ENCODE measurements at regions not wholly inside any gene's neighbourhood (a gene's known extent, or its start where the extent isn't known, plus 50 kb on each side); places are given as distances from the start of the nearest gene placed in this dataset.

- Histone ChIP-seq H3K36me3 (ENCODE audit: control insufficient read depth, insufficient read depth, low read length) (no peaks in the 10 kb centered on the region), H3K27me3 (ENCODE audit: control insufficient read depth, insufficient read depth, low read length) (no peaks in the 10 kb centered on the region), H3K4me1 (ENCODE audit: control insufficient read depth, insufficient read depth, low read length) (no peaks in the 10 kb centered on the region), H3K9me3 (ENCODE audit: control insufficient read depth, low read length) (no peaks in the 10 kb centered on the region), H3K9ac (ENCODE audit: low read length) (no peak overlapping the region), H3K4me3 (ENCODE audit: low read length) (no peak overlapping the region)
Measured at GRCh38 chr10:108384378-108384777, 1219.9 kb upstream of the SORCS1 start.

GRCh38 chr10:108378779-108379178 is 1214.3 kb upstream of the SORCS1 start:
- Histone ChIP-seq H3K36me3 (ENCODE audit: control insufficient read depth, insufficient read depth, low read length) (no peaks in the 10 kb centered on the region), H3K9ac (ENCODE audit: low read length) (no peak overlapping the region), H3K4me3 (ENCODE audit: low read length) (no peak overlapping the region), H3K9me3 (ENCODE audit: control insufficient read depth, low read length) (no peaks in the 10 kb centered on the region), H3K27me3 (ENCODE audit: control insufficient read depth, insufficient read depth, low read length) (no peaks in the 10 kb centered on the region), H3K4me1 (ENCODE audit: control insufficient read depth, insufficient read depth, low read length) (no peaks in the 10 kb centered on the region)

GRCh38 chr10:108375691-108376090 is 1211.2 kb upstream of the SORCS1 start:
- Histone ChIP-seq H3K36me3 (ENCODE audit: control insufficient read depth, insufficient read depth, low read length) (no peaks in the 10 kb centered on the region), H3K4me3 (ENCODE audit: low read length) (no peak overlapping the region), H3K4me1 (ENCODE audit: control insufficient read depth, insufficient read depth, low read length) (no peaks in the 10 kb centered on the region), H3K9ac (ENCODE audit: low read length) (no peak overlapping the region), H3K9me3 (ENCODE audit: control insufficient read depth, low read length) (no peaks in the 10 kb centered on the region), H3K27me3 (ENCODE audit: control insufficient read depth, insufficient read depth, low read length) (no peaks in the 10 kb centered on the region)

- Histone ChIP-seq H3K36me3 (ENCODE audit: control insufficient read depth, insufficient read depth, low read length) (no peaks in the 10 kb centered on the region), H3K9me3 (ENCODE audit: control insufficient read depth, low read length) (no peaks in the 10 kb centered on the region), H3K4me3 (ENCODE audit: low read length) (no peak overlapping the region), H3K27me3 (ENCODE audit: control insufficient read depth, insufficient read depth, low read length) (no peaks in the 10 kb centered on the region), H3K4me1 (ENCODE audit: control insufficient read depth, insufficient read depth, low read length) (no peaks in the 10 kb centered on the region), H3K9ac (ENCODE audit: low read length) (no peak overlapping the region)
Measured at GRCh38 chr10:108374991-108375390, 1210.5 kb upstream of the SORCS1 start.

- H3K4me3 ChIP-seq (ENCODE audit: low read length), result no peak overlapping the region
- no peak overlapping the region for H3K9ac ChIP-seq (ENCODE audit: low read length)
- H3K4me1 ChIP-seq (ENCODE audit: control insufficient read depth, insufficient read depth, low read length), result no peaks in the 10 kb centered on the region
- no peaks in the 10 kb centered on the region for H3K9me3 ChIP-seq (ENCODE audit: control insufficient read depth, low read length)
- H3K27me3 ChIP-seq (ENCODE audit: control insufficient read depth, insufficient read depth, low read length), result no peaks in the 10 kb centered on the region
- no peaks in the 10 kb centered on the region for H3K36me3 ChIP-seq (ENCODE audit: control insufficient read depth, insufficient read depth, low read length)
Measured at GRCh38 chr10:108365541-108365940, 1201.0 kb upstream of the SORCS1 start.

- H3K4me1 ChIP-seq (ENCODE audit: control insufficient read depth, insufficient read depth, low read length), result no peaks in the 10 kb centered on the region
- no peaks in the 10 kb centered on the region for H3K36me3 ChIP-seq (ENCODE audit: control insufficient read depth, insufficient read depth, low read length)
- H3K4me3 ChIP-seq (ENCODE audit: low read length), result no peak overlapping the region
- H3K9me3 ChIP-seq (ENCODE audit: control insufficient read depth, low read length), result no peaks in the 10 kb centered on the region
- no peaks in the 10 kb centered on the region for H3K27me3 ChIP-seq (ENCODE audit: control insufficient read depth, insufficient read depth, low read length)
- H3K9ac ChIP-seq (ENCODE audit: low read length), result no peak overlapping the region
Measured at GRCh38 chr10:108363576-108363975, 1199.1 kb upstream of the SORCS1 start.

GRCh38 chr10:108362961-108363360 is 1198.5 kb upstream of the SORCS1 start:
- Histone ChIP-seq H3K4me3 (ENCODE audit: low read length) (no peak overlapping the region), H3K27me3 (ENCODE audit: control insufficient read depth, insufficient read depth, low read length) (no peaks in the 10 kb centered on the region), H3K9ac (ENCODE audit: low read length) (no peak overlapping the region), H3K4me1 (ENCODE audit: control insufficient read depth, insufficient read depth, low read length) (no peaks in the 10 kb centered on the region), H3K36me3 (ENCODE audit: control insufficient read depth, insufficient read depth, low read length) (no peaks in the 10 kb centered on the region), H3K9me3 (ENCODE audit: control insufficient read depth, low read length) (no peaks in the 10 kb centered on the region)

GRCh38 chr10:108362296-108362695 is 1197.8 kb upstream of the SORCS1 start:
- H3K9ac ChIP-seq (ENCODE audit: low read length), result no peak overlapping the region
- H3K4me3 ChIP-seq (ENCODE audit: low read length), result no peak overlapping the region
- no peaks in the 10 kb centered on the region for H3K36me3 ChIP-seq (ENCODE audit: control insufficient read depth, insufficient read depth, low read length)
- no peaks in the 10 kb centered on the region for H3K9me3 ChIP-seq (ENCODE audit: control insufficient read depth, low read length)
- H3K27me3 ChIP-seq (ENCODE audit: control insufficient read depth, insufficient read depth, low read length), result no peaks in the 10 kb centered on the region
- H3K4me1 ChIP-seq (ENCODE audit: control insufficient read depth, insufficient read depth, low read length), result no peaks in the 10 kb centered on the region

GRCh38 chr10:108360187-108360586 is 1195.7 kb upstream of the SORCS1 start:
- Histone ChIP-seq H3K36me3 (ENCODE audit: control insufficient read depth, insufficient read depth, low read length) (no peaks in the 10 kb centered on the region), H3K27me3 (ENCODE audit: control insufficient read depth, insufficient read depth, low read length) (no peaks in the 10 kb centered on the region), H3K9ac (ENCODE audit: low read length) (no peak overlapping the region), H3K9me3 (ENCODE audit: control insufficient read depth, low read length) (no peaks in the 10 kb centered on the region), H3K4me1 (ENCODE audit: control insufficient read depth, insufficient read depth, low read length) (no peaks in the 10 kb centered on the region), H3K4me3 (ENCODE audit: low read length) (no peak overlapping the region)

GRCh38 chr10:108358912-108359311 is 1194.4 kb upstream of the SORCS1 start:
- Histone ChIP-seq H3K9ac (ENCODE audit: low read length) (no peak overlapping the region), H3K9me3 (ENCODE audit: control insufficient read depth, low read length) (no peaks in the 10 kb centered on the region), H3K4me3 (ENCODE audit: low read length) (no peak overlapping the region), H3K27me3 (ENCODE audit: control insufficient read depth, insufficient read depth, low read length) (no peaks in the 10 kb centered on the region), H3K4me1 (ENCODE audit: control insufficient read depth, insufficient read depth, low read length) (no peaks in the 10 kb centered on the region), H3K36me3 (ENCODE audit: control insufficient read depth, insufficient read depth, low read length) (no peaks in the 10 kb centered on the region)

GRCh38 chr10:108352771-108353170 is 1188.3 kb upstream of the SORCS1 start:
- Histone ChIP-seq H3K4me1 (ENCODE audit: control insufficient read depth, insufficient read depth, low read length) (no peaks in the 10 kb centered on the region), H3K9me3 (ENCODE audit: control insufficient read depth, low read length) (no peaks in the 10 kb centered on the region), H3K27me3 (ENCODE audit: control insufficient read depth, insufficient read depth, low read length) (no peaks in the 10 kb centered on the region), H3K4me3 (ENCODE audit: low read length) (no peak overlapping the region), H3K9ac (ENCODE audit: low read length) (no peak overlapping the region), H3K36me3 (ENCODE audit: control insufficient read depth, insufficient read depth, low read length) (no peaks in the 10 kb centered on the region)

GRCh38 chr10:108348215-108348614 is 1183.7 kb upstream of the SORCS1 start:
- Histone ChIP-seq H3K4me1 (ENCODE audit: control insufficient read depth, insufficient read depth, low read length) (no peaks in the 10 kb centered on the region), H3K4me3 (ENCODE audit: low read length) (no peak overlapping the region), H3K9ac (ENCODE audit: low read length) (no peak overlapping the region), H3K36me3 (ENCODE audit: control insufficient read depth, insufficient read depth, low read length) (no peaks in the 10 kb centered on the region), H3K9me3 (ENCODE audit: control insufficient read depth, low read length) (no peaks in the 10 kb centered on the region), H3K27me3 (ENCODE audit: control insufficient read depth, insufficient read depth, low read length) (no peaks in the 10 kb centered on the region)

GRCh38 chr10:108346066-108346465 is 1181.6 kb upstream of the SORCS1 start:
- H3K4me1 ChIP-seq (ENCODE audit: control insufficient read depth, insufficient read depth, low read length), result no peaks in the 10 kb centered on the region

More at GRCh38 chr10:108346066-108346465, 1181.6 kb upstream of the SORCS1 start:
- no peak overlapping the region for H3K4me3 ChIP-seq (ENCODE audit: low read length)
- no peak overlapping the region for H3K9ac ChIP-seq (ENCODE audit: low read length)
- no peaks in the 10 kb centered on the region for H3K9me3 ChIP-seq (ENCODE audit: control insufficient read depth, low read length)
- H3K27me3 ChIP-seq (ENCODE audit: control insufficient read depth, insufficient read depth, low read length), result no peaks in the 10 kb centered on the region
- no peaks in the 10 kb centered on the region for H3K36me3 ChIP-seq (ENCODE audit: control insufficient read depth, insufficient read depth, low read length)

Data from mucosa of stomach (tissue), 1 donor.